ENCODE measurements at regions not wholly inside any gene's neighbourhood (a gene's known extent, or its start where the extent isn't known, plus 50 kb on each side); places are given as distances from the start of the nearest gene placed in this dataset.
A peak's percentile ranks its signal among the peaks of the same experiment; 100 is the strongest.

DNA sequence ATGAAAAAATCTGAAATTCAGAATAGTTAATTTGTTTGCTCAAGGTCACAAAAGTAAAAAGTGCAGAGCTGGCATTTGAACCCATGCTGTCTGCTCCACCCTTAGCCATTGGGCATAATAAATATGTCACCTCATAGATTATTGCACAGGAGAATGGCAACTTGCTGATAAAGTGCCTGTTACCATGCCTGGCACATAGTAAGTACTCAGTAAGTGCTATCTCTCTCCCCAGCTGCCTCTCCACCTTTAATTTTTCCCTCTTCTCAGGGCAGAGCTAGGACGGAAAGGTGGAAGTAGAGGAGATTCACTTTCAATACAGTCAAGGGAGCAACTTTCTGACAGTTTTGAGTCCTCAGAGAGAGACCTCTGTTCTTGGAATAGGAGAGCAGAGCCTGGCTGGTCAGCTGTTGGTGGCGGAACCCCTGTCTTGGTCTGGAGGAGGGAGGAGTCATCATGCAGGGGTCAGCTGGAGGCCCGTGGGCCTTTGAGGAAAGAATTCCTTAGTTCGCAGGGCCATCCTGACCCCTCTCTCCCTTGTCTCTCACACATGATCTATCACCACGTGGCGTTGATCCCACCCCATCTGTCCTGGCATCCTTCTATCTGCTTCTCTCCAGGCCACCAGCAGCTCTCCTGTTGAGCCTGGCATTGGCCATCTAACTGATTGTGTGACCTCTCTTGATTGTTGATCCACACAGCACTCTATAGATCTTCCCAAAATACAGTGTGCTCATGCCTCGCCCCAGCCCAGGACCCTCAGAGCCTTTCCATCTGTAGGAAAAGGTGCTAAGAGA is 149.3 kb downstream of the RPLP1 start:
- peak in 1 of 4 donors; percentile 8 for DNase-seq
- intact Hi-C loops (cut with DNase I), result no loop called here
- no peak for ATAC-seq
- no peak overlapping the region for H3K4me3 ChIP-seq
- H3K9me3 ChIP-seq, result no peaks in the 10 kb centered on the region
- peaks cover 27% of the 10 kb centered on the region for H3K4me1 ChIP-seq
- no peaks in the 10 kb centered on the region for H3K27me3 ChIP-seq
- TF ChIP-seq, protein P1, sequence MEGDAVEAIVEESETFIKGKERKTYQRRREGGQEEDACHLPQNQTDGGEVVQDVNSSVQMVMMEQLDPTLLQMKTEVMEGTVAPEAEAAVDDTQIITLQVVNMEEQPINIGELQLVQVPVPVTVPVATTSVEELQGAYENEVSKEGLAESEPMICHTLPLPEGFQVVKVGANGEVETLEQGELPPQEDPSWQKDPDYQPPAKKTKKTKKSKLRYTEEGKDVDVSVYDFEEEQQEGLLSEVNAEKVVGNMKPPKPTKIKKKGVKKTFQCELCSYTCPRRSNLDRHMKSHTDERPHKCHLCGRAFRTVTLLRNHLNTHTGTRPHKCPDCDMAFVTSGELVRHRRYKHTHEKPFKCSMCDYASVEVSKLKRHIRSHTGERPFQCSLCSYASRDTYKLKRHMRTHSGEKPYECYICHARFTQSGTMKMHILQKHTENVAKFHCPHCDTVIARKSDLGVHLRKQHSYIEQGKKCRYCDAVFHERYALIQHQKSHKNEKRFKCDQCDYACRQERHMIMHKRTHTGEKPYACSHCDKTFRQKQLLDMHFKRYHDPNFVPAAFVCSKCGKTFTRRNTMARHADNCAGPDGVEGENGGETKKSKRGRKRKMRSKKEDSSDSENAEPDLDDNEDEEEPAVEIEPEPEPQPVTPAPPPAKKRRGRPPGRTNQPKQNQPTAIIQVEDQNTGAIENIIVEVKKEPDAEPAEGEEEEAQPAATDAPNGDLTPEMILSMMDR (IDR thresholded peaks at IDR 0.05), result no peak
- TF ChIP-seq POLR2A (IDR thresholded peaks at IDR 0.05), result no peak
- 88 to 92% methylated on average over 6 to 7 of the region's 7 CpGs for WGBS, 2 donors
- H3K36me3 ChIP-seq (replicated peaks in 1 of 2; ENCODE audit: insufficient read depth in 1 of 2, low read depth in 2 of 2), result no peaks in the 10 kb centered on the region
- H3K27ac ChIP-seq, result no peak overlapping the region

DNA sequence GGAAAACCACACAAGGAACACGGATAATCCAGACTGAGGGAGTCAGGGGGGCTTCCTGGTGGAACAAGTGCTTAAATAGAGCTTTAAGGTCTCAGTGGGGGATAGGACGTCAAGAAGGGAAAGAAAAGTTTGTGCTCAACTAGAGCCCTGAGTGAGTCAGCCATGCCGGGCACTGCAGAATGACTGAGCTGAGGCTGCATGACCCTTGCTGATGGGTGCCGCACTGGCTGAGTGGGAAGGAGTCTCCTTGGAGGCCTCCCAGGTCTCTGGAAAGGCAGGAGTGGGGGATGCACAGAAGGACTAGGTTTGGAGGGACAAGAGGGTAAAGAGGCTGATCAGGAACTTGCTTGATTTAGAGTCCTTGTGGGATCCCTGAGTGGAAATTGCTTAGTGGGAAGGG is 150.3 kb downstream of the RPLP1 start:
- TF ChIP-seq, protein P1 (IDR thresholded peaks at IDR 0.05), result no peak
- no peak for TF ChIP-seq POLR2A (IDR thresholded peaks at IDR 0.05)
- no peak overlapping the region for H3K27ac ChIP-seq
- WGBS, 2 donors, result 87 to 93% methylated on average over 4 of the region's 4 CpGs
- H3K36me3 ChIP-seq (replicated peaks in 1 of 2; ENCODE audit: insufficient read depth in 1 of 2, low read depth in 2 of 2), result no peaks in the 10 kb centered on the region
- ATAC-seq (no peak), DNase-seq (peak in 1 of 4 donors; percentile 8)
- no peaks in the 10 kb centered on the region for H3K9me3 ChIP-seq
- H3K4me3 ChIP-seq, result no peak overlapping the region
- intact Hi-C loops (cut with DNase I), result no loop called here
- no peaks in the 10 kb centered on the region for H3K27me3 ChIP-seq
- H3K4me1 ChIP-seq, result peaks cover 18% of the 10 kb centered on the region

DNA sequence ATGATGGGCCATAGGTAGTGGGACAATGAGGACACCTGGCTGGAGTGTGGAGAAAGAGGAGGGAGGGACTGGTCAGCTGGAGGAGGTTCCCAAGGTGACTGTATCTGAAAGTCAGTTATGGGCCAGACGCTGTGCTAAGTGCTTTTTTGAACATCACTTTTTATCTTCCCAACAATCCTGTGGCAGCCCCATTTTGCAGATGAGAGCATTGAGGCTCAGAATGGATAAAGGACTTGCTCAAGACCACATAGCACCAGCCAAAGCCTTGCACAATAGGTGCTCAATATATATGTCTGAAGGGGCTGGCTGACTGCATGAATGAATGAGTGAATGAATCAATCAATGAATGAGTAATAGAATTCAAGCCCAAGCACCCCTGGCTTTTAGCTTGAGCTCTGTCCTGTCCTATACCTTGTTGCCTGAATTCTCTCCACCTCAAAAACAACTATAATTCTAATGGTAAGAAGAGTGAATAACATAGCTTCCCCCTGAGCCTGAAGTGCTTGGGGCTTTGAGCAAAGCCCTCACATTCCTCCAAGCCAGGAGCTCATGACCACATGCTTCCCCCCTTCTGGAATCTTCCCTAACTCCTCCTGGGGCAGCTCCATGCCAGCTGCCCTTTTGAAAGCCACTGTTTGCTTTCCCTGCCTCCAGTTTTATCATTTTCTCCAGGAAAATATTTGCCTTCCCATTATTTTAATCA is 150.9 kb downstream of the RPLP1 start:
- Histone ChIP-seq H3K4me3 (no peak overlapping the region), H3K27ac (peak overlapping the region in 3 of 4 donors; percentile 11 to 51 (median 49)), H3K4me1 (peaks cover 18% of the 10 kb centered on the region), H3K9me3 (no peaks in the 10 kb centered on the region), H3K36me3 (replicated peaks in 1 of 2; ENCODE audit: insufficient read depth in 1 of 2, low read depth in 2 of 2) (no peaks in the 10 kb centered on the region), H3K27me3 (no peaks in the 10 kb centered on the region)
- DNase-seq (peak in 1 of 4 donors; percentile 3), ATAC-seq (peak; percentile 13)
- intact Hi-C loops (cut with DNase I), result no loop called here
- WGBS, 2 donors, result 0% methylated on average over 1 of the region's 1 CpG
- TF ChIP-seq, protein P1 (IDR thresholded peaks at IDR 0.05), result no peak
- no peak for TF ChIP-seq POLR2A (IDR thresholded peaks at IDR 0.05)

DNA sequence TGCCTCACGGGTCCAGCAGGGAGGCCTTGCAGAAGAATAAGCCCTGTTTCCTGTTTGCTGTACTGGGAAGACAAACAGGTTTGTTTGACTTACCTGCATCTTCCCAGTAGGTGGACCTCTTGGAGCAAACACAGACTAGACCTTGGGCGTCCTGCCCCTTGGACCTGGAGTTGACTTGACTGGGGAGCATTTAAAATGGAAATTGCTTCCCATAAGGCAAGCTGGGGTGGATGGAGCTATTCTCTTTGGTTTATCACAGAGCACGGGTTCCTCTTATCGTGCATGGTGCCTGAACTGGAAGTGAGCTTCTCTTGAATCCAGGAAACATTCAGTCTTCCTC is 151.4 kb downstream of the RPLP1 start:
- ATAC-seq, result peak; percentile 87

More for the DNA sequence above, 151.4 kb downstream of the RPLP1 start:
- no peak for TF ChIP-seq POLR2A (IDR thresholded peaks at IDR 0.05)
- TF ChIP-seq, protein P1 (IDR thresholded peaks at IDR 0.05), result peak in 5 of 7 experiments; percentile 12 to 68 (median 58)
- Histone ChIP-seq H3K27me3 (no peaks in the 10 kb centered on the region), H3K4me1 (peaks cover 18% of the 10 kb centered on the region), H3K36me3 (replicated peaks in 1 of 2; ENCODE audit: insufficient read depth in 1 of 2, low read depth in 2 of 2) (no peaks in the 10 kb centered on the region), H3K4me3 (no peak overlapping the region), H3K27ac (peak overlapping the region in 3 of 4 donors; percentile 11 to 51 (median 49)), H3K9me3 (no peaks in the 10 kb centered on the region)
- WGBS, 2 donors, result 10 to 14% methylated on average over 4 of the region's 4 CpGs
- DNase-seq, result peak; percentile 57 to 82 (median 76)
- intact Hi-C loops (cut with DNase I), result no loop called here
